Endothelial cell of umbilical vein (primary cell): ENCODE measurements at regions not wholly inside any gene's neighbourhood (a gene's known extent, or its start where the extent isn't known, plus 50 kb on each side); places are given as distances from the start of the nearest gene placed in this dataset.

ENCODE experiments used
- BruUV-seq: library from RNA; stranded (reverse); fragments of 400-500 nt; replicated peaks from 2 replicates; lab custom pipeline; 2021; lab: Mats Ljungman, UMichigan
- CTCF ChIA-PET: fragments of 300-600, 350-600 bp; sonication (Branson Sonifier 250); formaldehyde crosslinking; loops from one replicate; lab custom pipeline; 2021; ENCODE audit warnings: antibody characterized with exemption, inconsistent platforms; lab: Charles Lee
- POLR2A ChIA-PET: fragments of 300-600, 350-600 bp; sonication (Branson Sonifier 250); formaldehyde crosslinking; loops from one replicate; lab custom pipeline; 2021; ENCODE audit warnings: antibody characterized with exemption, inconsistent platforms; lab: Charles Lee
- DNase-seq: peaks from one replicate; pipeline ENCODE4 v3.0.0-alpha.2; 2011; ENCODE audit warnings: low read depth, low spot score
- FAIRE-seq: peaks from 2 replicates; lab custom pipeline; 2011; peaks lifted over from hg19 to GRCh38; lab: Jason Lieb, UNC
- H2AFZ ChIP-seq: 2 replicates; pipeline ENCODE4 v1.6.0; 2012; ENCODE audit warnings: low read depth, low read length, control low read depth, inconsistent platforms
- H3K27ac ChIP-seq: 2 replicates; pipeline ENCODE4 v1.5.1; 2011; ENCODE audit warnings: low read depth, mild to moderate bottlenecking, control low read depth, low read length, moderate library complexity; ENCODE audit not compliant: insufficient read depth
- H3K27me3 ChIP-seq, 2 experiments: 2 replicates each; pipeline versions ENCODE4 v1.6.0 to v1.6.1; 2011; ENCODE audit warnings: low read length in 2 of 2, mixed read lengths in 1 of 2; ENCODE audit not compliant: control insufficient read depth in 2 of 2, insufficient read depth in 2 of 2
- H3K36me3 ChIP-seq, 2 experiments: 2 replicates in 1 of 2; 3 replicates in 1 of 2; pipeline ENCODE4 v1.5.1; 2011; ENCODE audit warnings: low read length in 2 of 2, mild to moderate bottlenecking in 1 of 2, moderate library complexity in 1 of 2; ENCODE audit not compliant: control insufficient read depth in 2 of 2, insufficient read depth in 2 of 2; ENCODE audit errors: extremely low read depth in 1 of 2
- H3K4me1 ChIP-seq: 3 replicates; pipeline ENCODE4 v1.5.1; 2011; ENCODE audit warnings: mild to moderate bottlenecking, low read length; ENCODE audit not compliant: control insufficient read depth, insufficient read depth; ENCODE audit errors: extremely low read depth
- H3K4me2 ChIP-seq: 2 replicates; pipeline ENCODE4 v1.6.1; 2011; ENCODE audit warnings: low read length, control low read depth, mixed read lengths; ENCODE audit not compliant: insufficient read depth
- H3K4me3 ChIP-seq, 3 experiments: fragments of 200-600 bp in 1 of 3; sonication (generic), shearing (Covaris generic) in 1 of 3; replicated peaks in 1 of 3; 2 replicates each; pipeline ENCODE4 v1.5.1; 2011 to 2016; ENCODE audit warnings: control low read depth in 3 of 3, low read length in 3 of 3, mild to moderate bottlenecking in 2 of 3, inconsistent platforms in 1 of 3, low read depth in 1 of 3, moderate library complexity in 1 of 3; ENCODE audit not compliant: insufficient read depth in 1 of 3
- H3K79me2 ChIP-seq: 2 replicates; pipeline ENCODE4 v1.6.0; 2012; ENCODE audit warnings: low read length, inconsistent platforms; ENCODE audit not compliant: control insufficient read depth, insufficient read depth
- H3K9ac ChIP-seq: replicated peaks from 2 replicates; pipeline ENCODE3; 2011; ENCODE audit warnings: low read length, control low read depth; ENCODE audit not compliant: insufficient read depth; ENCODE audit errors: extremely low read depth
- H3K9me1 ChIP-seq: replicated peaks from 3 replicates; pipeline ENCODE4 v1.6.0; 2011; ENCODE audit warnings: mild to moderate bottlenecking, low read length; ENCODE audit not compliant: control insufficient read depth, insufficient read depth; ENCODE audit errors: extremely low read depth
- H3K9me3 ChIP-seq: replicated peaks from 2 replicates; pipeline ENCODE4 v1.5.1; 2012; ENCODE audit warnings: low read length, inconsistent platforms; ENCODE audit not compliant: control insufficient read depth, insufficient read depth
- H4K20me1 ChIP-seq: replicated peaks from 2 replicates; pipeline ENCODE3; 2011; ENCODE audit warnings: mild to moderate bottlenecking, low read length; ENCODE audit not compliant: control insufficient read depth, insufficient read depth; ENCODE audit errors: extremely low read depth
- EZH2 ChIP-seq: IDR thresholded peaks from 2 replicates; pipeline ENCODE4 v1.6.1; 2012; ENCODE audit warnings: borderline replicate concordance, low read depth, mild to moderate bottlenecking, moderate library complexity, low read length, inconsistent platforms; ENCODE audit not compliant: severe bottlenecking
- FOS ChIP-seq: IDR thresholded peaks from 2 replicates; pipeline ENCODE4 v1.6.1; 2011; ENCODE audit warnings: mild to moderate bottlenecking, low read length, moderate library complexity, borderline replicate concordance; ENCODE audit not compliant: insufficient read depth
- GATA2 ChIP-seq: IDR thresholded peaks from 2 replicates; pipeline ENCODE4 v1.7.0; 2011; ENCODE audit warnings: low read depth, mild to moderate bottlenecking, moderate library complexity, mixed read lengths, low read length; ENCODE audit not compliant: insufficient read length, insufficient read depth
- JUN ChIP-seq: IDR thresholded peaks from 2 replicates; pipeline ENCODE4 v1.6.1; 2011; ENCODE audit warnings: borderline replicate concordance, low read depth; ENCODE audit not compliant: insufficient read length, insufficient read depth
- MAX ChIP-seq: IDR thresholded peaks from 2 replicates; pipeline ENCODE4 v1.6.1; 2011; ENCODE audit not compliant: insufficient read depth, insufficient read length
- MYC ChIP-seq: IDR thresholded peaks from one replicate; pipeline ENCODE4 v1.6.1; 2011; ENCODE audit warnings: mild to moderate bottlenecking, low read depth, low read length
- POLR2A ChIP-seq: IDR thresholded peaks from 2 replicates; pipeline ENCODE4 v1.6.1; 2012; ENCODE audit warnings: low read depth, mild to moderate bottlenecking, control low read depth, low read length
- POLR2AphosphoS5 ChIP-seq: IDR thresholded peaks from 2 replicates; pipeline ENCODE4 v1.6.1; 2012; ENCODE audit warnings: low read depth, mild to moderate bottlenecking, control low read depth, low read length, moderate library complexity; ENCODE audit not compliant: insufficient read depth
- dilution Hi-C: fragments of 300-500 bp; cut with MboI; formaldehyde crosslinking; loops from one replicate; pipeline ENCODE4 v1.15.0; 2019; ENCODE audit warnings: low sequenced_read_pairs; ENCODE audit not compliant: extremely low pct_ligation_motif_present
- intact Hi-C: fragments of 100-400 bp; cut with micrococcal nuclease; formaldehyde crosslinking; loops from one replicate; pipeline ENCODE4 v1.10.0; 2022
- TF ChIP-seq, protein P1 (sequence below), 2 donors: IDR thresholded peaks; 1 replicate in 1 of 2; 2 replicates in 1 of 2; pipeline ENCODE4 v1.5.1; 2011; ENCODE audit warnings: low read length in 2 of 2, mild to moderate bottlenecking in 2 of 2, moderate library complexity in 2 of 2, control low read depth in 1 of 2, inconsistent platforms in 1 of 2, low read depth in 1 of 2; ENCODE audit not compliant: insufficient read depth in 1 of 2; ENCODE audit errors: extremely low read depth in 1 of 2

DNA sequence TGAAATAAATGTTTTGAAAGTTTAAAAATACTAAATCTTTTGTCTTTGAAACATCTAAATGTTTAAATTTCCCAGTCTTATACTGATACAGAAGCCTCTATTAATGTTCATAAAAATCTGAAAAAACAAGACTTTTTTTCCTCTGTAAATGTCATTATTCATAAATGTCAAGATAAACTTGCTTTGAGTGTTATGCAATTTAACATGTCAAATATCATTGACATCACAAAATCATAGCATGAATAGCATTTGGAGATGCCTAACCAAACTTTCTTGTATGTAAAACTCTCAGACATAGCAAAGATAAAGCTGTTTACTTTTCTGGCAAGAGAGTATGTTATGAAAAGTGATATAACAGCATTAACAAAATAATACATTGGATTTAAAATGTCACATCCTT, 128.0 kb upstream of the CDH19 start:
- H3K4me3 ChIP-seq: no peak overlapping the region
- CTCF ChIA-PET: no interaction called here
- DNase-seq (no peak), FAIRE-seq (no peak)
- no peak for TF ChIP-seq EZH2
- TF ChIP-seq JUN: no peak
- no peak for TF ChIP-seq POLR2A
- TF ChIP-seq MYC: no peak
- TF ChIP-seq, protein P1, sequence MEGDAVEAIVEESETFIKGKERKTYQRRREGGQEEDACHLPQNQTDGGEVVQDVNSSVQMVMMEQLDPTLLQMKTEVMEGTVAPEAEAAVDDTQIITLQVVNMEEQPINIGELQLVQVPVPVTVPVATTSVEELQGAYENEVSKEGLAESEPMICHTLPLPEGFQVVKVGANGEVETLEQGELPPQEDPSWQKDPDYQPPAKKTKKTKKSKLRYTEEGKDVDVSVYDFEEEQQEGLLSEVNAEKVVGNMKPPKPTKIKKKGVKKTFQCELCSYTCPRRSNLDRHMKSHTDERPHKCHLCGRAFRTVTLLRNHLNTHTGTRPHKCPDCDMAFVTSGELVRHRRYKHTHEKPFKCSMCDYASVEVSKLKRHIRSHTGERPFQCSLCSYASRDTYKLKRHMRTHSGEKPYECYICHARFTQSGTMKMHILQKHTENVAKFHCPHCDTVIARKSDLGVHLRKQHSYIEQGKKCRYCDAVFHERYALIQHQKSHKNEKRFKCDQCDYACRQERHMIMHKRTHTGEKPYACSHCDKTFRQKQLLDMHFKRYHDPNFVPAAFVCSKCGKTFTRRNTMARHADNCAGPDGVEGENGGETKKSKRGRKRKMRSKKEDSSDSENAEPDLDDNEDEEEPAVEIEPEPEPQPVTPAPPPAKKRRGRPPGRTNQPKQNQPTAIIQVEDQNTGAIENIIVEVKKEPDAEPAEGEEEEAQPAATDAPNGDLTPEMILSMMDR (IDR thresholded peaks at IDR 0.05; ENCODE audit: extremely low read depth in 1 of 2, insufficient read depth in 1 of 2, low read depth in 1 of 2, low read length in 2 of 2): no peak
- no peak for TF ChIP-seq FOS
- no peak for TF ChIP-seq MAX
- no peak for TF ChIP-seq POLR2AphosphoS5
- TF ChIP-seq GATA2: no peak
- no peaks in the 10 kb centered on the region for H3K36me3 ChIP-seq
- H3K9me1 ChIP-seq: no peaks in the 10 kb centered on the region
- H3K4me1 ChIP-seq: no peaks in the 10 kb centered on the region
- BruUV-seq: no TSS peak
- no peaks in the 10 kb centered on the region for H3K27me3 ChIP-seq
- H3K4me2 ChIP-seq: no peak overlapping the region
- H2AFZ ChIP-seq: no peak overlapping the region
- H3K79me2 ChIP-seq: no peaks in the 10 kb centered on the region
- dilution Hi-C loops (no loop called here), intact Hi-C loops (no loop called here)
- POLR2A ChIA-PET: no interaction called here
- H4K20me1 ChIP-seq: no peaks in the 10 kb centered on the region
- no peak overlapping the region for H3K9ac ChIP-seq
- H3K27ac ChIP-seq: no peak overlapping the region
- H3K9me3 ChIP-seq: no peaks in the 10 kb centered on the region
